Right cardiac atrium (tissue), 5 donors: ENCODE measurements at regions not wholly inside any gene's neighbourhood (a gene's known extent, or its start where the extent isn't known, plus 50 kb on each side); places are given as distances from the start of the nearest gene placed in this dataset.

Source experiments
- ATAC-seq, 2 donors: fragments of 200-7000 bp; cut with Tn5 transposase; one replicate each; pipeline versions ENCODE4 v1.8.0 to v1.9.1; 2020; ENCODE audit warnings: moderate library complexity in 2 of 2, mild to moderate bottlenecking in 1 of 2
- DNase-seq, 3 donors: peaks; one replicate each; pipeline ENCODE4 v3.0.0-alpha.2; 2020
- H3K27ac ChIP-seq: one replicate; pipeline ENCODE4 v1.5.1; 2013; ENCODE audit warnings: mild to moderate bottlenecking, low read length, control low read depth, moderate library complexity
- H3K27me3 ChIP-seq: one replicate; pipeline ENCODE4 v1.6.1; 2013; ENCODE audit not compliant: control insufficient read depth, insufficient read depth
- H3K4me1 ChIP-seq: one replicate; pipeline ENCODE4 v1.6.1; 2013; ENCODE audit warnings: low read length; ENCODE audit not compliant: control insufficient read depth, insufficient read depth
- H3K4me3 ChIP-seq: one replicate; pipeline ENCODE4 v1.5.1; 2013; ENCODE audit warnings: low read length, control low read depth
- H3K9me3 ChIP-seq: one replicate; pipeline ENCODE4 v1.6.1; 2013; ENCODE audit warnings: low read length; ENCODE audit not compliant: control insufficient read depth
- WGBS: extraction: QIAGEN DNeasy Blood & Tissue Kit; methylation state at CpG from one replicate; pipeline ENCODE4 v1.1.7; 2013; 5-methylcytosine and 5-hydroxymethylcytosine counted together
- intact Hi-C, 4 donors: fragments of 100-400 bp; cut with DNase I; formaldehyde crosslinking; loops; one replicate each; pipeline versions ENCODE4 v1.11.0 to v1.14.0; 2022 to 2023
- donor health status: healthy with polysubstance abuse.
- donor health status: DM: no; HTN: yes; CAD: no.
- donor health status: DM: no; HTN: no; CAD: no.
- donor health status: DM: no; HTN: yes; CAD: no; lungs with severe emphysema.
- donor health status: DM: yes; HTN: yes; CAD: no.

DNA sequence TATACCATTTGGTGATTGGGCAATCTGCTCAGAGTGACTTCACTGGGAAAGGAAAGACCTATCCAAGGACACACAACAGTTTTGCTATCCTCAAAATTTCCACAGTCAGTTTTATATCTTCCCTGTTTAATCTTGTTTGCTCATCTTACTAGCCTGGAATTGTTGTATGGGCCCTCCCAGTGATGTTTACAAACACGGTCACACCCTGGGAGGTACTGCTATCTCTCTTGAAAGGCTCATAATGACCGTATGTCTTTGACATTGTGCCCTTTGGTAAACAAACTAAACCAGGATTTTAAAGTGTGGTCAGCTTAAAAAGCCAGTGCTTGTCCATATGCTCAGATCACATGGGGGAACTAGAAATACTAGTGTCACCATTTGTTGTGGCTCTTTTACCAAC is 277.0 kb downstream of the CDH2 start:
- intact Hi-C loops = no loop called here
- H3K27ac ChIP-seq = no peak overlapping the region

DNA sequence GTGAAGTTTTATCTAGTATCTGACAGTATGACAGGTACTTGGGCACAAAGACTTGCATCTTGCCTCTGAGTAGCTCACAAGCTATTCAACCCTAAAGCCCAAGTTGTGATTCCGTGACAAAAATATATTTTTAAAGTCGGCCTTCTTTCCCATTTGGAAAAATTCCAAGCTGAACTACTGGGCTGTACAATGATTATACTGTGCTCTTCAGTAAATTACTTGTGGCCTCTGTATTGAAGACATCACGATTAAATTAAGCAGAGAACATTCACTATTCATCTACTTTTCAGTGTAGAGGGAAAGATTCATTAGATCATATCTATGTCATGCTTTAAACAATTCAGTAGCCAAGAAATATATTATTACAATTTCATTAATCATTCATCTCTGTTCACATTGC is 282.2 kb downstream of the CDH2 start:
- Histone ChIP-seq H3K4me1 (no peaks in the 10 kb centered on the region), H3K4me3 (no peak overlapping the region), H3K27ac (no peak overlapping the region), H3K27me3 (no peaks in the 10 kb centered on the region), H3K9me3 (no peaks in the 10 kb centered on the region)
- no peak for DNase-seq
- 44% methylated on average over 3 of the region's 3 CpGs for WGBS
- ATAC-seq = no peak
- intact Hi-C loops = no loop called here

More for the DNA sequence above, 277.0 kb downstream of the CDH2 start:
- H3K4me3 ChIP-seq = no peak overlapping the region
- WGBS = 62% methylated on average over 2 of the region's 2 CpGs
- H3K27me3 ChIP-seq = no peaks in the 10 kb centered on the region
- no peaks in the 10 kb centered on the region for H3K4me1 ChIP-seq
- H3K9me3 ChIP-seq = no peaks in the 10 kb centered on the region
- DNase-seq = no peak
- ATAC-seq = no peak

- H3K27ac ChIP-seq = no peak overlapping the region
- intact Hi-C loops = no loop called here
- no peak overlapping the region for H3K4me3 ChIP-seq
- DNase-seq (no peak), ATAC-seq (no peak)
- WGBS = 84% methylated on average over 2 of the region's 2 CpGs
- no peaks in the 10 kb centered on the region for H3K9me3 ChIP-seq
- no peaks in the 10 kb centered on the region for H3K27me3 ChIP-seq
- no peaks in the 10 kb centered on the region for H3K4me1 ChIP-seq
These were observed 289.0 kb downstream of the CDH2 start for GRCh38 chr18:27887711-27888495.

GRCh38 chr18:27887287-27887686 is 289.6 kb downstream of the CDH2 start:
- H3K4me1 ChIP-seq = no peaks in the 10 kb centered on the region
- H3K27ac ChIP-seq = no peak overlapping the region
- ATAC-seq (no peak), DNase-seq (no peak)
- H3K27me3 ChIP-seq = no peaks in the 10 kb centered on the region
- H3K4me3 ChIP-seq = no peak overlapping the region
- intact Hi-C loops = no loop called here
- WGBS = 85% methylated on average over 1 of the region's 1 CpG
- no peaks in the 10 kb centered on the region for H3K9me3 ChIP-seq

- Histone ChIP-seq H3K4me3 (no peak overlapping the region), H3K27me3 (no peaks in the 10 kb centered on the region), H3K9me3 (no peaks in the 10 kb centered on the region), H3K27ac (no peak overlapping the region), H3K4me1 (no peaks in the 10 kb centered on the region)
- intact Hi-C loops = no loop called here
- DNase-seq (no peak), ATAC-seq (no peak)
- WGBS = 84% methylated on average over 1 of the region's 1 CpG
These were observed 297.4 kb downstream of the CDH2 start for GRCh38 chr18:27879540-27879939.

DNA sequence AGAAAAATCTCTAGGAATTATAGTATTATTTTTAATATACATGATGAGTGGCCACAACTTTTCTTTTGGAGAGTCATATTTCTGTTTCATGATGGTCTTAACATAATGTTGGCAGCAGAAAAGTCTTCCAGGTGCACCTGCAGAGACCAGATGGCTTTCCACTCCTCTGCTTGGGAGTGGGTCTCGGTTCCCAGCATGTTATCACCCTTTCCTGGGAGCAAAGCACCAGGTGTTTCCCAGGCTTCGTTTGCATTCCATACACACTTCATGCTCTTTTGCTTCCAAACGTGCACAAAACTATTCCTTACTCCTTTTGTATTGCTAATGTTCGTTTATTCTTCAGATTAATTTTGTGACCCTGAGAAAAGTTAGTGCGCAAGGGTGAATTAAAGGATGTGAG is 305.2 kb downstream of the CDH2 start:
- WGBS = 62% methylated on average over 5 of the region's 5 CpGs
- Histone ChIP-seq H3K27me3 (no peaks in the 10 kb centered on the region), H3K27ac (no peak overlapping the region), H3K4me1 (no peaks in the 10 kb centered on the region), H3K9me3 (no peaks in the 10 kb centered on the region), H3K4me3 (no peak overlapping the region)
- ATAC-seq = no peak
- no peak for DNase-seq
- intact Hi-C loops = no loop called here

- Histone ChIP-seq H3K4me3 (no peak overlapping the region), H3K4me1 (no peaks in the 10 kb centered on the region), H3K27me3 (no peaks in the 10 kb centered on the region), H3K9me3 (no peaks in the 10 kb centered on the region), H3K27ac (no peak overlapping the region)
- intact Hi-C loops = no loop called here
- 89% methylated on average over 4 of the region's 4 CpGs for WGBS
- DNase-seq (no peak), ATAC-seq (no peak)
These were observed 307.2 kb downstream of the CDH2 start for GRCh38 chr18:27869735-27870134.

- ATAC-seq = no peak
- Histone ChIP-seq H3K27ac (no peak overlapping the region), H3K9me3 (no peaks in the 10 kb centered on the region), H3K4me1 (no peaks in the 10 kb centered on the region), H3K4me3 (no peak overlapping the region), H3K27me3 (no peaks in the 10 kb centered on the region)
- intact Hi-C loops = no loop called here
- 93% methylated on average over 1 of the region's 1 CpG for WGBS
- no peak for DNase-seq
These were observed 311.5 kb downstream of the CDH2 start for GRCh38 chr18:27865431-27865830.

GRCh38 chr18:27863780-27864430 is 313.0 kb downstream of the CDH2 start:
- no peaks in the 10 kb centered on the region for H3K27me3 ChIP-seq
- H3K4me1 ChIP-seq = no peaks in the 10 kb centered on the region
- WGBS = 49% methylated on average over 4 of the region's 4 CpGs
- H3K9me3 ChIP-seq = no peaks in the 10 kb centered on the region
- H3K27ac ChIP-seq = no peak overlapping the region
- no peak overlapping the region for H3K4me3 ChIP-seq
- DNase-seq (no peak), ATAC-seq (no peak)
- intact Hi-C loops = no loop called here

GRCh38 chr18:27862041-27862682 is 314.8 kb downstream of the CDH2 start:
- DNase-seq (no peak), ATAC-seq (no peak)
- no peak overlapping the region for H3K27ac ChIP-seq
- intact Hi-C loops = no loop called here
- H3K27me3 ChIP-seq = no peaks in the 10 kb centered on the region
- no peak overlapping the region for H3K4me3 ChIP-seq
- WGBS = 58% methylated on average over 7 of the region's 7 CpGs
- H3K9me3 ChIP-seq = no peaks in the 10 kb centered on the region
- H3K4me1 ChIP-seq = no peaks in the 10 kb centered on the region

DNA sequence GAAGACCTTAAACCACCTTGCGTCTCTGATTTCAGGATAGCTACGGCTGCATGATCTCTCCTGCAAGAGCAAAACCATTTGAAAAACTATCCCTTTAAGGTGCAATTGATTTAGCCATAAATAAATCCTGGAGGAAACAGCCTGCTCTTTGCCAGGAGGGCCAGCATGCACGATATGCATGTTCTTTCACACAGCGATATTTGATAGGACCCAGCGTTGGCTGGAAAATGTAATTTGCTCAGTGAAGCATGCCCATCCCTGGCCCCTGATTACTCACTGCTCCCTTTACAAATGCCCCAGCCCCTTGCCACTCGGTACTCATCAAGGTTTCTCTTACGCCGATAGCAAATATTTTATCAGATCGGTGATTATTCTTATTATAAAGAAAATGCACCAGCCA is 315.4 kb downstream of the CDH2 start:
- Histone ChIP-seq H3K27me3 (no peaks in the 10 kb centered on the region), H3K27ac (no peak overlapping the region), H3K4me1 (no peaks in the 10 kb centered on the region), H3K4me3 (no peak overlapping the region), H3K9me3 (no peaks in the 10 kb centered on the region)
- ATAC-seq (peak in 1 of 2 donors; percentile 40), DNase-seq (no peak)
- intact Hi-C loops = no loop called here
- WGBS = 55% methylated on average over 9 of the region's 9 CpGs
